NB4 (cell line): ENCODE measurements at regions not wholly inside any gene's neighbourhood (a gene's known extent, or its start where the extent isn't known, plus 50 kb on each side); places are given as distances from the start of the nearest gene placed in this dataset.
A peak's percentile ranks its signal among the peaks of the same experiment; 100 is the strongest.

Source experiments
- CTCF ChIP-seq: IDR thresholded peaks from one replicate; pipeline ENCODE4 v1.5.1; 2012; ENCODE audit warnings: low read depth, low read length
- MAX ChIP-seq: IDR thresholded peaks from 2 replicates; pipeline ENCODE4 v1.6.1; 2011; ENCODE audit warnings: low read depth, low read length
- POLR2A ChIP-seq: IDR thresholded peaks from 2 replicates; pipeline ENCODE4 v1.6.1; 2011; ENCODE audit warnings: mild to moderate bottlenecking; ENCODE audit not compliant: insufficient read length; ENCODE audit errors: extremely low read depth

- no peak for TF ChIP-seq POLR2A
- no peak for TF ChIP-seq CTCF
- TF ChIP-seq MAX, result peak; percentile 19; the same call in 1 of the 2 replicates
Observed at GRCh38 chr14:94697773-94698556, 71.9 kb downstream of the GSC start.
